Umbilical cord (tissue), 1 donor: ENCODE measurements at regions not wholly inside any gene's neighbourhood (a gene's known extent, or its start where the extent isn't known, plus 50 kb on each side); places are given as distances from the start of the nearest gene placed in this dataset.
"Not testable (repeated sequence)": the region's sequence is repeated elsewhere in the genome, so short reads cannot be mapped to it uniquely, and the experiment has no call there.

Source experiments
- DNase-seq: peaks from one replicate; pipeline ENCODE4 v3.0.0-alpha.2; 2015; ENCODE audit warnings: low spot score

DNA sequence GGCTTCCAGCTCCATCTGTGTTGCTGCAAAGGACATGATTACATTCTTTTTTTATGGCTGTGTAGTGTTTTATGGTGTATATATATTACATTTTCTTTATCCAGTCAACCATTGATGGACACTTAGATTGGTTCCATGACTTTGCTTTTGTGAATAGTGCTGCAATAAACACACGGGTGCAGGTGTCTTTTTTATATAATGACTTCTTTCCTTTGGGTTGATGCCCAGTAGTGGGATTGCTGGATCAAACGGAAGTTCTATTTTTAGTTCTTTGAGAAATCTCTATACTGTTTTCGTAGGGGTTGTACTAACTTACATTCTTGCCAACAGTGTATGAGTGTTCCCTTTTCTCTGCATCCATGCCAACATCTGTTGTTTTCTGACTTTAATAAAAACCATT, 189.7 kb downstream of the ACTR3B start:
- DNase-seq, result no peak

DNA sequence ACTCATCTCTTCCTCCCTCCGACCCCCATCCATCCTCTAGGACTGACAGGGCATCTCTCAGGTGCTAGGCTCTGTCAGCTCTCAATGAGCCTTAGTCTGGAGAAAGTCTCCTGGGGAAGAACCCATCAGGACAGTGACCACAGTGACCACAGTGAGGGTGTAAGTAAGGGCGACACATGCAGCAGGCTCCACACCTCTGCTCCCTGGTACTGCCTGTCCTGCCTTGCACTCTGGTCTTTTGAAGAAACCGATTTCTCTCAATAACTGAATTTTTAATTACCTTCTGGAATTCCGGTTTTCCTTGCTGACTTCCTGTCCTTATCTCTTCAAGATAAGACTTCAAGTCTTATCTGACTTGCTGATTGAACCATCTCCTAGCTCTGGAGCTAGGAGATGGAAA, 190.2 kb downstream of the ACTR3B start:
- no peak for DNase-seq

DNA sequence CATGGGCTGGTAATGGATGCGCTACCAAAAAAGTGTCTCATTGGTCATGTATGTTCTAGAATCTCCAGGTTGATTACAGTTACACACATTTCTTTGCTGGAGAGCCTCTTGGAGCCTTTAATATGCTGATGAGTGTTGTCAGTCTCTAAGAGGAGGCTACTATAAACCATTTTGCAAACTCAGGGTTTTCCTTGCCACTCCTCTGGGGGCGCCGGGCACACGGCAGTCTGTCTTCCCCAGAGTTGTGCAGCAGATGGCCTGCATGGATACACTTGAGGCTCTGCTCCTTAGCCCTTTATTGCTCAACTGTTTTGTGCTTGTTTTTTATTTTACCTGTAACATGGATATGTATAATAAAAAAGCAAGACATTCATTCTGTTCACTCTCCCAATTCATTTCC, 196.5 kb downstream of the ACTR3B start:
- no peak for DNase-seq

DNA sequence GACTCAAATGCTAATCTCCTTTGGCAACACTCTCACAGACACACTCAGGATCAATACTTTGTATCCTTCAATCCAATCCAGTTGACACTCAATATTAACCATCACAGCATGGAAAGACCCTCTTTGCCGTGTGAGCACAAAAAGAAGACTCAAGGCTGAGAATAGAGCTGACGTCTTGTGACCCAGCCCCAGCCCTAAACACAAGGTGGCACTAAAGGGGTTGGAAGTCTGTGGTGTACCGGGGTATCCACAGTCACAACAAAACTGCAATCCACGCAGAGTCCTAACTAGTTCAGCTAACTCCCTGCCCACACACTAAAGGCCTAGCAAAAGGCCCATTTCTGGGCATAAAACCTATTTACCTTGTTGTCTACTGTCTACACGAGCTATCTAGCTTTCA, 200.1 kb downstream of the ACTR3B start:
- DNase-seq, result no peak

DNA sequence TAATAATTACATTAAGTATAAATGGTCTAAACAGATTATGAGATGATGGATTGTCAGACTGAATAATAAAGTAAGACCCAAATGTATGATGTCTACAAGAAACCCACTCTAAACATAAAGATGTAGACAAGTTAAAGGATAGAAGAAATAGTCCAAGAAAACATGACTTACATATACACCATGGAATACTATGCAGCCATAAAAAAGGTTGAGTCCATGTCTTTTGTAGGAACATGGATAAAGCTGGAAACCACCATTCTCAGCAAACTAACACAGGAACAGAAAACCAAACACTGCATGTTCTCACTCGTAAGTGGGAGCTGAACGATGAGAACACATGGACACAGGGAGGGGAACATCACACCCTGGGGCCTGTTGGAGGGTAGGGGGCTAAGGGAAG, 202.2 kb downstream of the ACTR3B start:
- not testable (repeated sequence) for DNase-seq

DNA sequence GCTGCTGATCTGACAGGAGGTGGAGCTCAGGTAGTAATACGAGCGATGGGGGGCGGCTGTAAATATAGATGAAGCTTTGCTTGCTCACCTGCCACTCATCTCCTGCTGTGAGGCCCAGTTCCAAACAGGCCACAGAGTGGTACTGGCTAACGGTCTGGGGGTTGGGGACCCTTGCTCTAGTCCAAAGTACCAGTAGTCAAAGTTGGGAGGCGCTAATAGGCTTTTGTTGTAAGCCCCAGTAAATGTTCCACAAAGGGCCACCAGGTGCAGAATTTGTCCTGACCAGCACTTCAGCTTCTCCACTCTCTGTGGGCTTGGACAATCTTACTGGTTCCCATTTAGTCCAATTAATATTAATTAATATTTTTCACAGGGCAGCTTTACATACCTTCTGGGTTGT, 206.6 kb downstream of the ACTR3B start:
- no peak for DNase-seq

DNA sequence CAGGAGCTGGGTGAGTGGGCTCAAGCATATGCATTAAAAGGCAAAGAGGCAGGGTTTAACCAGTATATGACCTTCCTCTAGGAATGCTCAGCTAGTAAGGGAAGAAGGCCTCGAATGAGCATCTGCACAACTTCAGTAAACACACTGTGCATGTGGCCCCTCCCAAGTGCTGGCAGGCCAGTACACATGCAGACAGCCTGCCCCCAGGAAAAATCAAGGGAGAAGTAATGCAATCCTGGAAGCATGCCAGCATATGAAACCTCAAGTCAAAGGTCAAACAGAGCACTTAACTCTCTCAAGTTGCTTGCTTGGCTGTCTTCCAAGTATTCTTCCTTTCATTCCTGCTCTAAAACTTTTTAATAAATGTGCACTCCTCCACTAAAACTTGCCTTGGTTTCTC, 208.4 kb downstream of the ACTR3B start:
- DNase-seq, result no peak

DNA sequence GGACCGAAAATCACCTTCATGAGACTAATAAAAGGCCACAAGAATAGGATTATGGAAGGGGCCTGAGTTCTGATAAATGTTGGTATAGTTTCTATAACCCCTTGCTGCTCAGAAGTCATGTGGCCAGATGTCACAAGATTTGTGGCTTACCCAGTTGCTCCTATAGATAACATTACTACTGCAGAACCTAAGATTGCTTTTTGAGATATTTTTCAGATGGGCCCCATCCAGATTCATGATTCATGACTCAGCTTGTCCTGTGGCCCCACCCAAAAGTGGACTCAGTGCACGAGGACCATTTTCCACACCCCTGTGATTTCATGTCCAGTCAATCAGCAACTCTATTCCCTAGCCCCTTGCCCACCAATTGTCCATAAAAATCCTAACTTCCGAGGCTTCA, 209.0 kb downstream of the ACTR3B start:
- DNase-seq, result no peak

DNA sequence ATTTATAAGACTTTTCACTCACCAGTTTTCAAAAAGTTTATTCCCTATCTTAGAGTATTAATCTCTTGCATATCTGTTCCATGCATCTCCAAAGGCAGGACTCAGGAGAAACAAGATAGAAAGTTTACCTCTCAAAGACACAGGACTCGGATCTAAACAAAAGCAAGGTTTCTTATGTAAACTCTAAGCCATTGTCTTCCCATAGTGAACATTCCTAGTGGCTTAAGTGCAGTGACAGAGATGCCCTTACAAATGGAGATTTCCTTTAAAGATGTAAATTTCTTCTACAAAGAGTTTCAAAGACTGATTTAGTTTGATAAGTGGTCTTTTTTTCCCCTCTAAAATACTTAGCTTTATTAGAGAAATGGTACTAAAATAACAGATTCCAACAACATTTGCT, 209.8 kb downstream of the ACTR3B start:
- no peak for DNase-seq

DNA sequence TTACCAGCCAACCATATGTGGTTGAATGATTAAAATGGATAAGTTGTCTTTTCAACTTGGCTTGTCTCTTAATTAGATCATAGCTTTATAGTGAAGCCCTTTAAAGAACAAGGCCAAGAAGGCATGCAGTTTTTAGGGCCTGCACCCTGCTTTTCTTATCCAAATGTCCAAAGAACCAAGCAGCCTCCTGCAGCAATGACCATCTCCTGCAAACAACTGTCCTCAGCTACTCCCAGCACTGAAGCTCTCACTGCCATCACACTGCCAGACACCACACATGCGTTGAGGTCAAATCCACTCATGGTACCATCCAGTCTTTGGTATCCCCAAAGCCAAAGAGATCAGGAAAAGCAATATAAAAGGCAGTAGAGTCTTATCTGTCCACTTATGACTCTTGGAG, 210.3 kb downstream of the ACTR3B start:
- DNase-seq, result no peak

DNA sequence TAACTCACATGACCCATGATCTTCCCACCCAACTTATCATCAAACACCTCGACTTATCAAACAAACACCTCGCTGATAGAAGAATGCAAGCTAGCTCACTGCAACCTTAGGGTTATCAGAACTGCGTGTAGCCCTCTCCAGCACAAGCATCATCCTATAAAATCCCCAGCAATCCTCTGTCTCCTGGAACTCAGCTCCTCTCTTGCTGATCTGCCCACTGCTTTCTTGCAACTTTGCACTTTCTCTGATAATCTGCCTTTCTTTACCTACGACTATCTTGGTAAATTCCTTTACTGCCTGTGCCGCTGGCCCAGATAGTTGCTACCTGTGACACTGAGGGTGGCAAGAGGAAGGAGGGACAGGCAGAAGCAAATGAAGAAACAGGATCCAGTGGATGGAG, 210.9 kb downstream of the ACTR3B start:
- no peak for DNase-seq

DNA sequence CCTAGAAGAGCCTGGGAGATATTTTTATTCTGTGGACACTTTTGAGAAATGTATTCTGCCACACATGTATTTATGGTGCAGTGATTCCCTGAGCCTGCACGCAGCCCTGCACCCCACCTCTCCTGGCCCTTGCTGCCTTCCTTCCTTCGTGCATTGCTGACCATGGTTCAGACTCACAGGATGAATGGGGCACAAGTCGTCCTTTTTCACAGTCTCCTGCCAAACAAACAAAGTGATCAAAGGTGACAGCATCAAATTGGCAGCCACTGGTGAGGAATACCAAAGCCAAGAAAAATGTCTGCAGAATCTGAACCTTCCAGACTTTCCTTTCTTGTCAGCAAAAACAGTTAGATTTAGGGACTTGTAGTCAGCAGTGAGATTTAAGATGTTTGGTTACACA, 215.0 kb downstream of the ACTR3B start:
- no peak for DNase-seq

DNA sequence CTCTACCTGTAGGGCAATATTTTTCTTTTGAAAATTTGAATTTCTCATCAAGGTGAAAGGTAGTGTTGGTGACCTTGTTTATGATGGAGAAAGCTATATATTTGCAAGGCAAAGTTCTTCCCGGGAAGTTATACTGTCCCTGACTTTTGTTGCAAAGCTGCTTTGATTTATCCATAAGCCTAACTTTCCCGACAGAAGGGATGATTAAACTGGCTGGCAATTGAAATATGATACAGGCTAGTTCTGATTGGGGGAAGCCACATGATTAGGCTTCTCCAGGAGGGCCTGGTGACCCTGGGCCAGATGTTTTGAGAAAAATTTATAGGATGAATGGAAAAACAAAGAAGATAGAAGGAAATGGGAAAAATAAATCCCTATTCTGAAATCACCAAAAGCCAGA, 215.5 kb downstream of the ACTR3B start:
- peak; percentile 26 for DNase-seq

DNA sequence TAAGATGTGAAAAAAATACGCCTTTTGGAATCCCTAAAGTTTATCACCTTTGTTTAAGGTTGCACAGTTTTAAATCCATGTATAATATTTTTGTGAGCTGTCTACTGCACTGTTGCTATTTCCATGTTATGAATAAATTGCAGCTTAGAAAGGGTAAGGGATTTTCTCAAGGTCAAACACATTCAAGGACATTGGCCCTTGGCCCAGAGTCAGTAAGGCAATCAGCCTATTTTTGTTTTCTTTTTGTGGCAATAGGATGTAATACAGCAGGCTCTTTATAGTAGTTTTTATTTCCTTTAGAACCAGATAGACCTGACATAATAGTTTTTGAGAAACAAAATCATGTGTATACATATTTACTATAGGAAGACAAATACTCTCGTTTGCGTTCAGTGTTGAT, 219.8 kb downstream of the ACTR3B start:
- no peak for DNase-seq

DNA sequence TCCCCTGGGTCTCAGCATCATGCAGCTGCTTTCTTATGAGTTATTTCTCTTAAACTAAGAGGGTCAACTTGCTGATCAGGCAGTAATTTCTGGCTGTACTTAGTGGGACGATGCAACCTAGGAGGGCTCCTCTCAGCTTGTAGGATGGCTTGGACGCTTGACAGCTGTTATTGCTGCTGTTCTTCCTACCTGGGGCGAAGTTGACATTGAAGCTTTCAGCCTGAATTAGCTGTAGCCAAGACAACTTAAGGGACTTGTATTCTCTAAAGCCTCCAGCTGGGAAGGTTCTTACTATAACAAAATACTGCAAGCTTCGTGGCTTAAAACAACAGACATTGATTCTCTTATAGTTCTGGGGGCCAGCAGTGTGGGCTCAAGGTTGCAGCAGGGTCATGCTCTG, 224.9 kb downstream of the ACTR3B start:
- no peak for DNase-seq

DNA sequence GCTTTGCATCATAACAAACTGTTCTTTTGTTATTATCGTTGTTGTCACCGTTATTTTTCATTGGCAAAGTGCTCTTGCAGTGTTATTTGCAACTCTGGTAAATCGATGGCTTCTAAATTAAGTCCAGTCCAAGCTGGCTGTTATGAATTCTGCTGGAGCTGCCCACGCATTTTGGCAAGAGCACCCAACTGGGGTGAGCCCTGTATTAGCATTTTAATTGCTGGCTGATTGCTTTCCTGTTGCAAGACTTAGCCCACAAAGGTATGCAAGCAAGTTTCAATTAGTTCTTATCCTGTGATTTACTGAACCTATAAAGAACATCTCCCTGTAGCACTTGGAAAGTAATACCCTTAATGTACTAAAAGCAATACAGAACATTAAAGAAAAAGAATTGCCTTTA, 226.8 kb downstream of the ACTR3B start:
- DNase-seq, result no peak

DNA sequence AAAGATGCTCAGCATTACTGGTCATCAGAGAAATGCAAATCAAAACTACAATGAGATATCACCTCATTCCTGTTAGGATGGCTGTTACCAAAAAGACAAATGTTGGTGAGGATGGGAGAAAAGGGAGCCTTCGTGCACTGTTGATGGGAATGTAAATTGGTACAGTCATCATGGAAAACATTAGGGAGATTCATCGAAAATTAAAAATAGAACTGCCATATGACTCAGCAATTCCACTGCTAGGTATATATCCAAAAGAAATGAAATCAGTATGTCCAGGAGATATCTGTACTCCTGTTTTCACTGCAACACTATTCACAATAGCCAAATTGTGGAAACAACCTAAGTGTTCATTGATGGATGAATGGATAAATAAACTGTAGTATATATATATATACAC, 228.1 kb downstream of the ACTR3B start:
- no peak for DNase-seq

DNA sequence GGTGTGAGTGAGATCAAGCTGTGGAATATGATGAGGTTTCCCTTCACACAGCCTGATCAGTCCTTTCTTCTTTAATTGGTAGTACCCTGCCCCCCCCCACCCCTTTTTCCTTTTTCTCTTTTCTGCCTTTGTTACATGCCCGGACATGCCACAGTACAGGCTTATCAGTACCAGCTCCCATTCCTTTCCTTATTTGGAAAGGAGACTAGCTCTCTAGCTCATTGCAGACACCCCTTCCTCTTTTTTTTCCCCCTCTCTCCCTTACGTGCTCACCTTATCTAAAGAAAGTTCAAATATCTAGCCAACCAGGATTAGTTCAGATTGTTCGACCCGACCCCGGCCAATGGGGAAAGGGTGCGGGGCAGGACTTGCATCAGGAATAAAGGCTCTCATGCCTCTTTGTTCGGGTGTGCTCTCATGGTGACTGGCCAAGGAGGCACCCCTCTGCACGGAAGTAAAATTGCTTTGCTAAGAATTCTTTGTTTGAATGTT, 230.4 kb downstream of the ACTR3B start:
- peak; percentile 30 for DNase-seq

DNA sequence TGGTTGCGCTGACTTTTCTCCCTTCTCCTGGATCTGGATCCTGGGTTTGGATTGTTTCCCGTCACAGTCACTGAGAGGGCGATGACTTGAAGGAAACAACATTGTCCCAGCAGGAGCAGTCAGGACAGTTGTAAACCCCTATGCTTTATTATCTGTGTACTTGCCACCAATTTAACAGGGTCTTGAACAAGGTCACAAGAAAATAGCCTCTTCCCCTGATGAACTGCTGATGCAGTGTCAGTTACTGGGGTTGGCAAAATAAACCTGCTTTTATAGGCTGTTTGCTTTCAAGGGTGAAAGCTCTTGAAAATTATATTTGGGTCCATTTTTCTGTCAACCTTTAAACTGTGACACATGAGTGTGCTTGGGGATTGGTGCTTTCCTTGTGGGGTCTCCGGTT, 238.9 kb downstream of the ACTR3B start:
- DNase-seq, result no peak

DNA sequence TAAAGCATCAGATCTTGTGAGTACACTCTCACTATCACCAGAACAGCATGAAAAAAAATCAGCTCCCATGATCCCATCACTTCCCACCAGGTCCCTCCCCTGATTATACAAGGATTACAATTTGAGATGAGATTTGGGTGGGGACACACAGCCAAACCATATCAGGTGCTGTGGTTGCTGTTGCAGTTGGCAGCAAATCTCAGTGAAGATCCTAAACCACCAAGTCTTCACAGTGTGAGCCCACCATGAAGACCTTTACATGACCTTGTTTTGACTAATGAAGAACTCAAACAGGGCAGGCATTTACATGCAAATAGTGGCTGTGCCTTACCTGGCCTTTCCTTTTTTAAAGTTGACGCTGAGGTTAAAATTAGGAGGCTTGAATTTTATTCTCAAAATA, 242.6 kb downstream of the ACTR3B start:
- no peak for DNase-seq

DNA sequence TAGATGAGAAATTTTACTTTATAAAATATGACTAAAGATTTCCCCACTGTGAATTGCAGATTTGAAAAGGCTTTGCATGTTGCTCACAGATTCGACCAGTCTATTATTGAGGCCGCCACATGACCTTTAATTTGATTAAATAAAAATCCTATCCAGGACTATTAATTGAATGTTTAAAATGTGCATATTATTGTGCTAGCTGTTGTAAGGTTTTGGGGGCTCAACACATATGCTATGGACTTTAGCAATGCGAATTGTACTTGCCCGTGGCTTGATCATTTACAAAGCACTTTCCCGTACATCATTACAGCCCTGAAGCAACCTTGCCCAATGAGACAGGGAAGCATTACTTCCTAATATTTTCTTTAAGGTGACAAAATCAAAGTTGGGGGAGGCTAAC, 243.0 kb downstream of the ACTR3B start:
- DNase-seq, result no peak

DNA sequence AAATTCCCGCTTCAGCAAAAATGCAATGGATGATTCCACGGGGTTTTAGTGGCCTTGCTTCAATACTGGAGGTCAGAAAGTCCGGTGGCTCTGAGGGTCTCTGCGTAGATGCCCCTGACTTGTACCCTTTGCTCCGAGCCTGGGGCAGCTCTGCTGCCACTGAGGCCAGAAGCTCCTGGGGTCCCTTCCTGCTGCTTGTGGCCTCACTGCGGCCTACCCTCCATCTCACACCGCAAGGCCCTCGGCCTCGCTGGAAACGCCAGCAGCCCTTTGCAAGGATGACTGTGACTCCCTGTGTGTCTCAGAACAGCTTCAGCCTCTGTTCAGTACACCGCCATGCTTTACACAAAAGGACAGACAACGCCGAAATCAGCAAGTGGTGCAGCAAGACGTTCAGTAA, 244.8 kb downstream of the ACTR3B start:
- no peak for DNase-seq

DNA sequence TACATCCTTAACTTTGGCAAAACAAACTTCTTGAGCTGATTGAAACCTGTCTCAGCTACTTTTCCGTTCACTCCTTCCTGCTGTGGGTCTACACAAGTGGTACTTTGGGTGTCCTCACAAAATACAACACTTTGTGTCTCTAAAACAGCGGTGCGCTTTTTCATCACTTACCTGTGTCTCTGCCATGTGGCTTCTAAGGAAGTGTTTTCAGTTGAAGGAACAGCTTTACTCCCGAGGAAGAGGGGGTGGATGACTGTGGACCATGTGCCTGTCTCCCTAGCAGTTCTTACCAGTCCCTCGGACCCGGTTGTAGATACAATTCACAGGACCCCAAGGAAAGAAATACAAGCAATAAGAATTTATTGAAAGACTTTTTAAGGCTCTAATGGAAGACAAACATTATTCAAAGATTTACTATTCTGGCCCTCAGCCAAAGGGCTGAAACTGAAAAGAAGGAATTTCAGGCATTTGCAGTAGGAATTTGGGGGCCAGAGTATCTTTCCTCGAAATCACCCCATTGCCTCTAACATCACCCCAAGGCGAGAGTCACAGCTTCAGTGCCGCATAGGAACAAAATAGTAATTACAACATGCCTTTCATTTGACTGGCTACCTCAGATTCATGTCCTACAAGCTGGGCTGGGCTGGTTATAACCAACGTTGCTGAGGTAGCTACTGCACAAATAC, 246.3 kb downstream of the ACTR3B start:
- no peak for DNase-seq

DNA sequence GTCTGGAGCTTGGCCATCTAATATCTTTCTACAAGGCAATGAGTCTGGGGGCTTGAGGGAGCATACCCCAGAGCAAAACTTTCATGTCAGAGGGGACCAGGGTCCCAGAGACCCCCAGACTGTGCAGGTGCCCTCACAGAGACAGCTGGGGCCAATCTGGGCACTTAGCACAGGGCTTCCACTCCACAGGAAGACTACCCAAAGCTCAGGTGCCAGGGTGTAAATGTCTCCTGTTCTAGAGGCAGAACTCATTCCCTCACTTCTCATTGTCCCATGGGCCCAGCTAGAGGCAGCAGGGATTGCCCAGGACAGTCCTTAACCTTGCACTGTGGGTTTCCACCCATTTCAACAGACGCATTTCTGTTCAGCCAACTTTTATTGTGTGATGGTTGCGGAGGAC, 246.9 kb downstream of the ACTR3B start:
- DNase-seq, result no peak
